ENCODE measurements at regions not wholly inside any gene's neighbourhood (a gene's known extent, or its start where the extent isn't known, plus 50 kb on each side); places are given as distances from the start of the nearest gene placed in this dataset.

DNA sequence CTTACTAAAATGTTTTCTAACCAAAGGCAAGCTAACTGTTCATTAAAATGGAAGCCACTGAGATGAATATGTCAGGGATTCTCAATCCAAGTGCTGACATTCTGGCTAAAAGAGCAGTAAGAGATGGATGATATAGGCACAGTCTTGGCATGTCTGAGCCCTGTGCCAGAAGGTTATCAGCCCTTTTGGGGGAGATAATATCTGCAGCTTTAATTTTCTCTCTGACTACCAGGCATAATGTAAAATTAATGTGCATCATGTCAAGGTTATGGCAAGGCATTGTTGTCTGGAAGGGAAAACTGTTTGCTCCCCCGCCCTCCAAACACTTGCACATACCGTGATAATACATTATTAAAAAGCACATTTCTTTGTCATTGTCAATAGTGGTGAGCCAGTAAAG lies 609.8 kb downstream of the ZNF608 start:
- H3K27me3 ChIP-seq (ENCODE audit: insufficient read depth, low read length): no peaks in the 10 kb centered on the region
- no peak overlapping the region for H3K27ac ChIP-seq (ENCODE audit: low read depth, low read length)
- no peaks in the 10 kb centered on the region for H3K36me3 ChIP-seq (ENCODE audit: insufficient read depth, low read length)
- TF ChIP-seq, protein P1, sequence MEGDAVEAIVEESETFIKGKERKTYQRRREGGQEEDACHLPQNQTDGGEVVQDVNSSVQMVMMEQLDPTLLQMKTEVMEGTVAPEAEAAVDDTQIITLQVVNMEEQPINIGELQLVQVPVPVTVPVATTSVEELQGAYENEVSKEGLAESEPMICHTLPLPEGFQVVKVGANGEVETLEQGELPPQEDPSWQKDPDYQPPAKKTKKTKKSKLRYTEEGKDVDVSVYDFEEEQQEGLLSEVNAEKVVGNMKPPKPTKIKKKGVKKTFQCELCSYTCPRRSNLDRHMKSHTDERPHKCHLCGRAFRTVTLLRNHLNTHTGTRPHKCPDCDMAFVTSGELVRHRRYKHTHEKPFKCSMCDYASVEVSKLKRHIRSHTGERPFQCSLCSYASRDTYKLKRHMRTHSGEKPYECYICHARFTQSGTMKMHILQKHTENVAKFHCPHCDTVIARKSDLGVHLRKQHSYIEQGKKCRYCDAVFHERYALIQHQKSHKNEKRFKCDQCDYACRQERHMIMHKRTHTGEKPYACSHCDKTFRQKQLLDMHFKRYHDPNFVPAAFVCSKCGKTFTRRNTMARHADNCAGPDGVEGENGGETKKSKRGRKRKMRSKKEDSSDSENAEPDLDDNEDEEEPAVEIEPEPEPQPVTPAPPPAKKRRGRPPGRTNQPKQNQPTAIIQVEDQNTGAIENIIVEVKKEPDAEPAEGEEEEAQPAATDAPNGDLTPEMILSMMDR (IDR thresholded peaks at IDR 0.05; ENCODE audit: extremely low read depth, low read depth, low read length): no peak
- H3K9me3 ChIP-seq (ENCODE audit: low read depth, low read length): no peaks in the 10 kb centered on the region
- DNase-seq (ENCODE audit: insufficient read length, low spot score, missing footprints): no peak
- no peaks in the 10 kb centered on the region for H3K79me2 ChIP-seq (ENCODE audit: insufficient read depth, low read length)
- H3K4me1 ChIP-seq (ENCODE audit: insufficient read depth, low read length): no peaks in the 10 kb centered on the region
- no peak overlapping the region for H3K4me2 ChIP-seq (ENCODE audit: insufficient read depth, low read length)
- H4K20me1 ChIP-seq (ENCODE audit: insufficient read depth, low read length): no peaks in the 10 kb centered on the region
- no peak overlapping the region for H2AFZ ChIP-seq (ENCODE audit: low read length)
- H3K4me3 ChIP-seq (ENCODE audit: insufficient read depth, low read length): no peak overlapping the region

- TF ChIP-seq, protein P1 (IDR thresholded peaks at IDR 0.05; ENCODE audit: extremely low read depth, low read depth, low read length): no peak
- H3K4me1 ChIP-seq (ENCODE audit: insufficient read depth, low read length): no peaks in the 10 kb centered on the region
- no peaks in the 10 kb centered on the region for H3K36me3 ChIP-seq (ENCODE audit: insufficient read depth, low read length)
- H3K4me3 ChIP-seq (ENCODE audit: insufficient read depth, low read length): no peak overlapping the region
- H3K9me3 ChIP-seq (ENCODE audit: low read depth, low read length): no peaks in the 10 kb centered on the region
- DNase-seq (ENCODE audit: insufficient read length, low spot score, missing footprints): no peak
- no peaks in the 10 kb centered on the region for H4K20me1 ChIP-seq (ENCODE audit: insufficient read depth, low read length)
- no peaks in the 10 kb centered on the region for H3K79me2 ChIP-seq (ENCODE audit: insufficient read depth, low read length)
- no peak overlapping the region for H2AFZ ChIP-seq (ENCODE audit: low read length)
- H3K27ac ChIP-seq (ENCODE audit: low read depth, low read length): no peak overlapping the region
- no peak overlapping the region for H3K4me2 ChIP-seq (ENCODE audit: insufficient read depth, low read length)
- H3K27me3 ChIP-seq (ENCODE audit: insufficient read depth, low read length): no peaks in the 10 kb centered on the region
Measured at GRCh38 chr5:124134941-124135340, 611.5 kb downstream of the ZNF608 start.

DNA sequence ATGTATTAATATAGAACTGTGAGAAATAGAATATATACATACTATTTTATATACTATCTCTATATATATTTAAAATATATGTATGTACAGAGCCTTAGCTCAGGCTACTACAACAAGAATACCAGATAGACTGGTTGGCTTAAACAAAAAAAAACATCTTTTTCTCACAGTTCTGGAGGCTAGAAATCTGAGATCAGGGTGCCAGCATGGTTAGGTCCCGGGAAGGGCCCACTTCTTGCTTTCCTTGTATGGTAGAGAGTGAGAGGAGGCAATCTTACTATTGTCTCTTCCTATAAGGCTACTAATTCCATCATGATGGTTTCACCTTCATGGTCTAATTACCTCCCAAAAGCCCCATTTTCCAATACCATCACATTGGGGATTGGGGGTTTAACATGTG lies 613.0 kb downstream of the ZNF608 start:
- H4K20me1 ChIP-seq (ENCODE audit: insufficient read depth, low read length): no peaks in the 10 kb centered on the region
- no peak overlapping the region for H2AFZ ChIP-seq (ENCODE audit: low read length)
- H3K27ac ChIP-seq (ENCODE audit: low read depth, low read length): no peak overlapping the region
- no peaks in the 10 kb centered on the region for H3K4me1 ChIP-seq (ENCODE audit: insufficient read depth, low read length)
- no peaks in the 10 kb centered on the region for H3K27me3 ChIP-seq (ENCODE audit: insufficient read depth, low read length)
- H3K4me3 ChIP-seq (ENCODE audit: insufficient read depth, low read length): no peak overlapping the region
- H3K36me3 ChIP-seq (ENCODE audit: insufficient read depth, low read length): no peaks in the 10 kb centered on the region
- no peaks in the 10 kb centered on the region for H3K79me2 ChIP-seq (ENCODE audit: insufficient read depth, low read length)
- no peak for DNase-seq (ENCODE audit: insufficient read length, low spot score, missing footprints)
- no peaks in the 10 kb centered on the region for H3K9me3 ChIP-seq (ENCODE audit: low read depth, low read length)
- TF ChIP-seq, protein P1 (IDR thresholded peaks at IDR 0.05; ENCODE audit: extremely low read depth, low read depth, low read length): no peak
- no peak overlapping the region for H3K4me2 ChIP-seq (ENCODE audit: insufficient read depth, low read length)

GRCh38 chr5:124132843-124133242 lies 613.6 kb downstream of the ZNF608 start:
- no peaks in the 10 kb centered on the region for H3K36me3 ChIP-seq (ENCODE audit: insufficient read depth, low read length)
- no peak overlapping the region for H2AFZ ChIP-seq (ENCODE audit: low read length)

More at GRCh38 chr5:124132843-124133242, 613.6 kb downstream of the ZNF608 start:
- no peaks in the 10 kb centered on the region for H3K4me1 ChIP-seq (ENCODE audit: insufficient read depth, low read length)
- no peak overlapping the region for H3K4me3 ChIP-seq (ENCODE audit: insufficient read depth, low read length)
- DNase-seq (ENCODE audit: insufficient read length, low spot score, missing footprints): no peak
- no peaks in the 10 kb centered on the region for H3K9me3 ChIP-seq (ENCODE audit: low read depth, low read length)
- TF ChIP-seq, protein P1 (IDR thresholded peaks at IDR 0.05; ENCODE audit: extremely low read depth, low read depth, low read length): no peak
- no peaks in the 10 kb centered on the region for H3K27me3 ChIP-seq (ENCODE audit: insufficient read depth, low read length)
- H3K79me2 ChIP-seq (ENCODE audit: insufficient read depth, low read length): no peaks in the 10 kb centered on the region
- H3K27ac ChIP-seq (ENCODE audit: low read depth, low read length): no peak overlapping the region
- no peaks in the 10 kb centered on the region for H4K20me1 ChIP-seq (ENCODE audit: insufficient read depth, low read length)
- H3K4me2 ChIP-seq (ENCODE audit: insufficient read depth, low read length): no peak overlapping the region
